ENCODE measurements at regions not wholly inside any gene's neighbourhood (a gene's known extent, or its start where the extent isn't known, plus 50 kb on each side); places are given as distances from the start of the nearest gene placed in this dataset.

DNA sequence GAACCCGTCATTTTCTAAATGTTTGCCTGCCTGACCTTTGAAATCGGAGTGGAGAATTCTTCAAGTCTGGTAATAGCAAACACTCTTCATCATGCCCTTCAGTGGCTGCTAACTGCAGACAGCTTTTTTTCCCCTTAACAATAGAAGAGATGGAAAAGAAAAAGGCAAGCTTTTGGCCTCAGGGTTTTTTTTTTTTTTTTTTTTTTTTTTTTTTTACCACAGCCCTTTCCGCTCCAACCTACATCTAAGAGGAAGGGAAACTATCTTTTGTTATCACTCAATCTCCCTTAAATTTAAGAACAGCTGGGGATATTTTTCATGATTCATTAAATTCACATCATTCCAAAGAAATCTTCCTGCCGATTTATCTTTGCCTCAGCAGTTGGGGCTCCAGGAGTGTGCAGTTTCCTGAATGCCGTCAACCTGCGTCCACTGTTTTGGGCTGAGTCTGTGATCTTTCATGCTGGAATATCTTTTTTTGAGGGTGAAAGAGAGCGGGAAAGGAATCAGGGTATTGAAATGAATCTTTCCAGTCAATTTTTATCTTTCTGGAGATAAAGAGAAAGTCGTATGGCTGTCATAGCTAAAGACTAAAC lies 144.5 kb upstream of the SMYD2 start:
- no peak overlapping the region for H3K4me3 ChIP-seq (ENCODE audit: low read depth, low read length)
- no peak for TF ChIP-seq ZNF2 (tag by site-specific recombination; IDR thresholded peaks at IDR 0.05)
- TF ChIP-seq REPIN1 (tag by site-specific recombination; IDR thresholded peaks at IDR 0.05; ENCODE audit: low read depth): no peak
- TF ChIP-seq ZNF169 (tag by site-specific recombination; IDR thresholded peaks at IDR 0.05): no peak
- TF ChIP-seq ZNF837 (tag by site-specific recombination; IDR thresholded peaks at IDR 0.05): no peak
- no peak for TF ChIP-seq ZNF776 (tag by site-specific recombination; IDR thresholded peaks at IDR 0.05; ENCODE audit: borderline replicate concordance)
- TF ChIP-seq ZNF701 (tag by site-specific recombination; IDR thresholded peaks at IDR 0.05): no peak
- TF ChIP-seq, protein P1, sequence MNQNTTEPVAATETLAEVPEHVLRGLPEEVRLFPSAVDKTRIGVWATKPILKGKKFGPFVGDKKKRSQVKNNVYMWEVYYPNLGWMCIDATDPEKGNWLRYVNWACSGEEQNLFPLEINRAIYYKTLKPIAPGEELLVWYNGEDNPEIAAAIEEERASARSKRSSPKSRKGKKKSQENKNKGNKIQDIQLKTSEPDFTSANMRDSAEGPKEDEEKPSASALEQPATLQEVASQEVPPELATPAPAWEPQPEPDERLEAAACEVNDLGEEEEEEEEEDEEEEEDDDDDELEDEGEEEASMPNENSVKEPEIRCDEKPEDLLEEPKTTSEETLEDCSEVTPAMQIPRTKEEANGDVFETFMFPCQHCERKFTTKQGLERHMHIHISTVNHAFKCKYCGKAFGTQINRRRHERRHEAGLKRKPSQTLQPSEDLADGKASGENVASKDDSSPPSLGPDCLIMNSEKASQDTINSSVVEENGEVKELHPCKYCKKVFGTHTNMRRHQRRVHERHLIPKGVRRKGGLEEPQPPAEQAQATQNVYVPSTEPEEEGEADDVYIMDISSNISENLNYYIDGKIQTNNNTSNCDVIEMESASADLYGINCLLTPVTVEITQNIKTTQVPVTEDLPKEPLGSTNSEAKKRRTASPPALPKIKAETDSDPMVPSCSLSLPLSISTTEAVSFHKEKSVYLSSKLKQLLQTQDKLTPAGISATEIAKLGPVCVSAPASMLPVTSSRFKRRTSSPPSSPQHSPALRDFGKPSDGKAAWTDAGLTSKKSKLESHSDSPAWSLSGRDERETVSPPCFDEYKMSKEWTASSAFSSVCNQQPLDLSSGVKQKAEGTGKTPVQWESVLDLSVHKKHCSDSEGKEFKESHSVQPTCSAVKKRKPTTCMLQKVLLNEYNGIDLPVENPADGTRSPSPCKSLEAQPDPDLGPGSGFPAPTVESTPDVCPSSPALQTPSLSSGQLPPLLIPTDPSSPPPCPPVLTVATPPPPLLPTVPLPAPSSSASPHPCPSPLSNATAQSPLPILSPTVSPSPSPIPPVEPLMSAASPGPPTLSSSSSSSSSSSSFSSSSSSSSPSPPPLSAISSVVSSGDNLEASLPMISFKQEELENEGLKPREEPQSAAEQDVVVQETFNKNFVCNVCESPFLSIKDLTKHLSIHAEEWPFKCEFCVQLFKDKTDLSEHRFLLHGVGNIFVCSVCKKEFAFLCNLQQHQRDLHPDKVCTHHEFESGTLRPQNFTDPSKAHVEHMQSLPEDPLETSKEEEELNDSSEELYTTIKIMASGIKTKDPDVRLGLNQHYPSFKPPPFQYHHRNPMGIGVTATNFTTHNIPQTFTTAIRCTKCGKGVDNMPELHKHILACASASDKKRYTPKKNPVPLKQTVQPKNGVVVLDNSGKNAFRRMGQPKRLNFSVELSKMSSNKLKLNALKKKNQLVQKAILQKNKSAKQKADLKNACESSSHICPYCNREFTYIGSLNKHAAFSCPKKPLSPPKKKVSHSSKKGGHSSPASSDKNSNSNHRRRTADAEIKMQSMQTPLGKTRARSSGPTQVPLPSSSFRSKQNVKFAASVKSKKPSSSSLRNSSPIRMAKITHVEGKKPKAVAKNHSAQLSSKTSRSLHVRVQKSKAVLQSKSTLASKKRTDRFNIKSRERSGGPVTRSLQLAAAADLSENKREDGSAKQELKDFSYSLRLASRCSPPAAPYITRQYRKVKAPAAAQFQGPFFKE (tag by site-specific recombination; IDR thresholded peaks at IDR 0.05; ENCODE audit: borderline replicate concordance): no peak
- TF ChIP-seq ZNF132 (tag by site-specific recombination; IDR thresholded peaks at IDR 0.05; ENCODE audit: borderline replicate concordance): no peak
- TF ChIP-seq KLF16 (tag by site-specific recombination; IDR thresholded peaks at IDR 0.05): no peak
- no peak for TF ChIP-seq ZNF133 (tag by site-specific recombination; IDR thresholded peaks at IDR 0.05)
- TF ChIP-seq ZNF792 (tag by site-specific recombination; IDR thresholded peaks at IDR 0.05): no peak
- TF ChIP-seq GFI1B (tag by site-specific recombination; IDR thresholded peaks at IDR 0.05): no peak
- no peak for TF ChIP-seq SP7 (tag by site-specific recombination; IDR thresholded peaks at IDR 0.05)
- no peak for TF ChIP-seq ZNF202 (tag by site-specific recombination; IDR thresholded peaks at IDR 0.05; ENCODE audit: borderline replicate concordance)
- TF ChIP-seq ZNF157 (tag by site-specific recombination; IDR thresholded peaks at IDR 0.05): no peak
- TF ChIP-seq ZNF596 (tag by site-specific recombination; IDR thresholded peaks at IDR 0.05): no peak
- TF ChIP-seq, protein P2, sequence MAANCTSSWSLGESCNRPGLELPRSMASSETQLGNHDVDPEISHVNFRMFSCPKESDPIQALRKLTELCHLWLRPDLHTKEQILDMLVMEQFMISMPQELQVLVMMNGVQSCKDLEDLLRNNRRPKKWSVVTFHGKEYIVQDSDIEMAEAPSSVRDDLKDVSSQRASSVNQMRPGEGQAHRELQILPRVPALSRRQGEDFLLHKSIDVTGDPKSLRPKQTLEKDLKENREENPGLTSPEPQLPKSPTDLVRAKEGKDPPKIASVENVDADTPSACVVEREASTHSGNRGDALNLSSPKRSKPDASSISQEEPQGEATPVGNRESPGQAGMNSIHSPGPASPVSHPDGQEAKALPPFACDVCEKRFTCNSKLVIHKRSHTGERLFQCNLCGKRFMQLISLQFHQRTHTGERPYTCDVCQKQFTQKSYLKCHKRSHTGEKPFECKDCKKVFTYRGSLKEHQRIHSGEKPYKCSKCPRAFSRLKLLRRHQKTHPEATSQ (tag by site-specific recombination; IDR thresholded peaks at IDR 0.05): no peak
- no peak for TF ChIP-seq GLIS2 (tag by site-specific recombination; IDR thresholded peaks at IDR 0.05)
- H3K4me1 ChIP-seq (ENCODE audit: control insufficient read depth, insufficient read depth, low read length): no peaks in the 10 kb centered on the region
- no peaks in the 10 kb centered on the region for H3K36me3 ChIP-seq (ENCODE audit: control insufficient read depth in 2 of 2, insufficient read depth in 1 of 2, low read length in 2 of 2)
- H3K27ac ChIP-seq (ENCODE audit: extremely low read depth, low read depth, low read length): no peak overlapping the region
- CTCF ChIA-PET: interaction anchor here (0.6 kb wide), 1 partner anchor 10 kb away, joined by 5 read pairs; no protein-coding TSS in a partner anchor
- POLR2A ChIA-PET: no interaction called here
- no peaks in the 10 kb centered on the region for H3K9me3 ChIP-seq (ENCODE audit: control insufficient read depth, insufficient read depth, low read depth, low read length)

GRCh38 chr1:214141486-214141885 lies 139.5 kb upstream of the SMYD2 start:
- ChIA-PET CTCF (interaction anchor here (0.6 to 0.7 kb wide), 2 partner anchors 94 to 405 kb away, joined by 3 read pairs; no protein-coding TSS in a partner anchor), POLR2A (interaction anchor here (0.7 kb wide), 1 partner anchor 254 kb away, joined by 5 read pairs; no protein-coding TSS in a partner anchor)
- no peak for TF ChIP-seq ZNF394 (tag by site-specific recombination; IDR thresholded peaks at IDR 0.05; ENCODE audit: borderline replicate concordance)
- no peak for TF ChIP-seq ZNF398 (tag by site-specific recombination; IDR thresholded peaks at IDR 0.05)
- TF ChIP-seq ZNF488 (tag by site-specific recombination; IDR thresholded peaks at IDR 0.05): no peak
- TF ChIP-seq ZNF138 (tag by site-specific recombination; IDR thresholded peaks at IDR 0.05; ENCODE audit: borderline replicate concordance): no peak
- no peak for TF ChIP-seq ZBTB8A (tag by site-specific recombination; IDR thresholded peaks at IDR 0.05)
- no peak for TF ChIP-seq ZNF600 (tag by site-specific recombination; IDR thresholded peaks at IDR 0.05)
- no peaks in the 10 kb centered on the region for H3K4me1 ChIP-seq (ENCODE audit: control insufficient read depth, insufficient read depth, low read length)
- no peaks in the 10 kb centered on the region for H3K9me3 ChIP-seq (ENCODE audit: control insufficient read depth, insufficient read depth, low read depth, low read length)
- no peak overlapping the region for H3K27ac ChIP-seq (ENCODE audit: extremely low read depth, low read depth, low read length)
- no peaks in the 10 kb centered on the region for H3K36me3 ChIP-seq (ENCODE audit: control insufficient read depth in 2 of 2, insufficient read depth in 1 of 2, low read length in 2 of 2)
- no peak overlapping the region for H3K4me3 ChIP-seq (ENCODE audit: low read depth, low read length)

All from HEK293 (cell line).